AG08396 (cell line): ENCODE measurements at regions not wholly inside any gene's neighbourhood (a gene's known extent, or its start where the extent isn't known, plus 50 kb on each side); places are given as distances from the start of the nearest gene placed in this dataset.
"Not testable (repeated sequence)": the region's sequence is repeated elsewhere in the genome, so short reads cannot be mapped to it uniquely, and the experiment has no call there.

ENCODE experiments used
- DNase-seq: peaks from one replicate; pipeline ENCODE4 v3.0.0; 2012; ENCODE audit warnings: low spot score, mixed read lengths

GRCh38 chr2:87675487-87675886, 72.4 kb upstream of the PLGLB2 start:
- DNase-seq = not testable (repeated sequence)

GRCh38 chr2:87677421-87677923, 70.4 kb upstream of the PLGLB2 start:
- not testable (repeated sequence) for DNase-seq

- DNase-seq = not testable (repeated sequence)
Measured at GRCh38 chr2:87678742-87679173, 69.1 kb upstream of the PLGLB2 start.

GRCh38 chr2:87679950-87680349, 67.9 kb upstream of the PLGLB2 start:
- DNase-seq = not testable (repeated sequence)

GRCh38 chr2:87680691-87681090, 67.2 kb upstream of the PLGLB2 start:
- not testable (repeated sequence) for DNase-seq

- not testable (repeated sequence) for DNase-seq
Measured at GRCh38 chr2:87683451-87683850, 64.4 kb upstream of the PLGLB2 start.

GRCh38 chr2:87683961-87684360, 63.9 kb upstream of the PLGLB2 start:
- not testable (repeated sequence) for DNase-seq

GRCh38 chr2:87685558-87685957, 62.3 kb upstream of the PLGLB2 start:
- not testable (repeated sequence) for DNase-seq

- not testable (repeated sequence) for DNase-seq
Measured at GRCh38 chr2:87686873-87687549, 60.9 kb upstream of the PLGLB2 start.

GRCh38 chr2:87687550-87688270, 60.2 kb upstream of the PLGLB2 start:
- not testable (repeated sequence) for DNase-seq

GRCh38 chr2:87691899-87692592, 55.8 kb upstream of the PLGLB2 start:
- DNase-seq = not testable (repeated sequence)

- DNase-seq = not testable (repeated sequence)
Measured at GRCh38 chr2:87692914-87693313, 55.0 kb upstream of the PLGLB2 start.

- DNase-seq = not testable (repeated sequence)
Measured at GRCh38 chr2:87693882-87694281, 54.0 kb upstream of the PLGLB2 start.

GRCh38 chr2:87695596-87696323, 52.1 kb upstream of the PLGLB2 start:
- not testable (repeated sequence) for DNase-seq
